ENCODE measurements at regions not wholly inside any gene's neighbourhood (a gene's known extent, or its start where the extent isn't known, plus 50 kb on each side); places are given as distances from the start of the nearest gene placed in this dataset.

DNA sequence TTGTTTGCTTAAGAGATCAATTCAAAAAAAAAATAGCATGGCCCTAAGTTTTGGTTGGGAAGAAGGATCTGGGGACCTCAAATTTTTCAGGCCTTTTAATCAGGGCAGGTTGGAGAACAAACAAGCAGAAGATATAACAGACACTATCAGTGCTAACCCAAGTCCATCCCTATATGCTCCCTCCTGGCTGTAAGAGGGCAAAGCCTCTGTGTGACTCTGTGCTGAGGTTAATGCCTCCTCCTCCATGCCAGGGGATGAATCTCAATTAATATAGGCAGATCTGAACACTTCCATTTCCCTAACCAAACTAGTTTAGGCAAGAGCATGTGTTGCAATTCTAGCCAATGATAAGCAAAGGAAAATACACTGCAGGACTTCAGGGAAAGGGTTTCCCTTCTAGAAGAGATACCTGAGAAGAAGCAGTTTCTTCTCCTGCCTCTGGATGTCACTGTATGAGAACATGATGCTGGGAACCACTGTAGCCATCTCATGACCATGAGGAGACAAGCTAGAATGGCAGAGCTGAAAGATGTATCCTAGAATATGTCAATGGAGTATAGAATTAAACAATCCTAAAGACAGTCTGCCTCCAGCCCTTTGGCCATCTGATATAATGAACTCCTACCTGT, 76.0 kb downstream of the CHD9NB start:
- Histone ChIP-seq H3K27me3 (no peaks in the 10 kb centered on the region), H3K27ac (no peak overlapping the region), H3K4me1 (0 out of 20 replicates have a peak, but pooled peaks cover 0 to 4% (median 0%) of the 10 kb centered on the region in 10 experiments), H3K9me3 (replicated peaks in 1 of 11) (peaks cover 0 to 6% (median 0%) of the 10 kb centered on the region in 11 experiments; a peak in 1 of 22 replicates), H3K4me2 (no peak overlapping the region), H4K20me1 (no peaks in the 10 kb centered on the region), H3K36me3 (no peaks in the 10 kb centered on the region), H3K4me3 (no peak overlapping the region), H3K9ac (no peak overlapping the region)
- no peak for TF ChIP-seq Cebpa-rat (IDR thresholded peaks at IDR 0.05)

DNA sequence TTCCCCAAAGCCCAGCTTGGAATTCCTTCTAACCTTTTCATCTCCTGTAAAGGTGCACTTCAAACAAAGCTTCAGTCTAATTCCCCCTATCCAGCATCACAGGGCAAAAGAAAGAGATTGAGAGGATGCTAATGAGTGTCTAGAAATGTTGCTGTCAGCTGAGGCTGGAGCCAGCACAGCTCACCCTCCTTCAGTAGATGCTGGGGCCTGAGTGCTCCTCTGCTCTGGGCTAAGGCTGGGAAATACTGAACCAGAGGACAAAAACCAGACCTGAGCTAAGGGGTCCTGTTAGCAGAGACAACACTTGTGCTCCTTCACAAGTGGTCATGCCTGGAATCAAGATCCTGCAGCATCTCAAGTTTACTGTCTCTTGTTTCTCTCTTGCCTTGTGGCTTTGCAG, 85.0 kb downstream of the CHD9NB start:
- Histone ChIP-seq H3K4me2 (no peak overlapping the region), H3K4me3 (no peak overlapping the region), H4K20me1 (no peaks in the 10 kb centered on the region), H3K36me3 (no peaks in the 10 kb centered on the region), H3K27ac (no peak overlapping the region), H3K9ac (no peak overlapping the region), H3K27me3 (no peaks in the 10 kb centered on the region), H3K4me1 (no peaks in the 10 kb centered on the region), H3K9me3 (replicated peaks in 1 of 11) (peaks cover 0 to 12% (median 3%) of the 10 kb centered on the region in 11 experiments; a peak in 5 of 22 replicates)
- no peak for TF ChIP-seq Cebpa-rat (IDR thresholded peaks at IDR 0.05)

DNA sequence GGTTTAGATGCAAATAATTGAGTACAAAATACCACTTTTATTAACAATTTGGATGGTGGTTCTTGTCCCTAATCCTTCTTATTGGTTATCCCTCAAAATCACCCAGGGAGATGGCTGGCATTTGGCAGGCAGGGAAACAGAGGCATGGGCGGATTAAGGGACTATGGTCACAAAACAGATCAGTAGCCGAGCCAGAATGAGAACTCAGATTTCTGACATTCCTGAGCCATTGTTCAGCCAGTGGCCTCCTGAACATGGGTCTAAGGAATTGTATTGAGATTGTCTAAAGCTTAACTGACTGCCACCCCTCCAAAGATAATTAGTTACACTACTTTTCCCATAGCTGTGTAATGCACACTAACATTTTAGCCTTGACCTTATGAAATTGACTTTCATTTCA, 88.4 kb downstream of the CHD9NB start:
- H3K9me3 ChIP-seq (replicated peaks in 1 of 11), result no peaks in the 10 kb centered on the region
- no peak overlapping the region for H3K4me3 ChIP-seq
- H3K4me1 ChIP-seq, result no peaks in the 10 kb centered on the region
- no peak for TF ChIP-seq Cebpa-rat (IDR thresholded peaks at IDR 0.05)
- H3K36me3 ChIP-seq, result no peaks in the 10 kb centered on the region
- H3K4me2 ChIP-seq, result no peak overlapping the region
- no peak overlapping the region for H3K9ac ChIP-seq
- H3K27me3 ChIP-seq, result no peaks in the 10 kb centered on the region
- H3K27ac ChIP-seq, result no peak overlapping the region
- H4K20me1 ChIP-seq, result no peaks in the 10 kb centered on the region

DNA sequence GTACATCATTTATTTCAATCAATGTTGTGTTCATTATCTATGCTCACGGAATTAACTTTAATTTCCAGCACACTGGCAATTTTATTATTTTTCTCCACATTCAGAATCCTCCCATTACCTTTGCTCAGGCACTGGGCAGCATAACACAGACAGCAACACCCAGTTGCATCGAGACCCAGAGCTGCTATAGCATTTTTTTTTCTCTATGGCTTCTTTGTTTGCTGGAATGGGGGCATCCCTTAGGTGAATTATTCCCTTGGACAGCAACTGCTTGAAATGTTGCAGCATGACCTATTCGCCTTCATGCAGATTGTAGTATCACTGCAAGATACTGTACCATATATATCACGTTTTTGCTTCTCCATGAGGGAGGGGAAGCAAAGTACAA, 88.8 kb downstream of the CHD9NB start:
- no peaks in the 10 kb centered on the region for H4K20me1 ChIP-seq
- H3K27me3 ChIP-seq, result no peaks in the 10 kb centered on the region
- TF ChIP-seq Cebpa-rat (IDR thresholded peaks at IDR 0.05), result no peak
- peaks cover 0 to 2% (median 0%) of the 10 kb centered on the region in 10 experiments; a peak in 5 of 20 replicates for H3K4me1 ChIP-seq
- H3K27ac ChIP-seq, result no peak overlapping the region
- no peaks in the 10 kb centered on the region for H3K9me3 ChIP-seq (replicated peaks in 1 of 11)
- no peaks in the 10 kb centered on the region for H3K36me3 ChIP-seq
- no peak overlapping the region for H3K4me2 ChIP-seq
- H3K4me3 ChIP-seq, result no peak overlapping the region
- H3K9ac ChIP-seq, result no peak overlapping the region

DNA sequence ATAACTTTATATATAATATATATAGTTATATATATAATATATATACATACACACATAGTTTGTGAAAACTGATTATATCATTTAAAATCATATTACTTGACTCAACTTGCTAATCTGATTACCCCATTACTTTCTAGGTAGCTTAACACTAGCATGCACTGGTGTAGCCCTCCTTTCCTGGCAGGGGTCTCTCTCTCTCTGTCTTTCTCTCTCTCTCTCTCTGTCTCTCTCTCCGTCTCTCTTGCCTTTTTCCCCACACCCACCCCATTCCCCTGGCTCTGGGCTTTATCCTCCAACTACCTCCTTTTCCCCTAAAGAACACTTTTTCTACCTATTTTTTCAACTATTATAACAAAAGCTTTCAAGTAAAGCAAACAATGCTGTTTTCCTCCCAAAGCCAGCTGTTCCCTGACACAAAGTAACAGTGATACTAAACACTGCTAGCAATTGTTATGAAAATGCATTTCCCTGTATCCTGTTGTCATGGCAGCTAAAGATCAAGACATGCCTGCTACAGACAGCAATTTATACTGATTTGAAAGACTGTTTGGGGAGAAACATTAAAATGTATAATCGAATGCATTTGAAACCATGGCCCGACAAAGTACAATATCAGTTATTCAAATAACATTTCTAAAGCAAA, 89.4 kb downstream of the CHD9NB start:
- H3K4me1 ChIP-seq, result peaks cover 0 to 7% (median 0%) of the 10 kb centered on the region in 10 experiments; a peak in 6 of 20 replicates
- no peak overlapping the region for H3K9ac ChIP-seq
- H3K27me3 ChIP-seq, result no peaks in the 10 kb centered on the region
- H3K27ac ChIP-seq, result no peak overlapping the region
- no peaks in the 10 kb centered on the region for H3K36me3 ChIP-seq
- H3K4me2 ChIP-seq, result no peak overlapping the region
- no peak for TF ChIP-seq Cebpa-rat (IDR thresholded peaks at IDR 0.05)
- no peaks in the 10 kb centered on the region for H3K9me3 ChIP-seq (replicated peaks in 1 of 11)
- H4K20me1 ChIP-seq, result no peaks in the 10 kb centered on the region
- H3K4me3 ChIP-seq, result no peak overlapping the region

DNA sequence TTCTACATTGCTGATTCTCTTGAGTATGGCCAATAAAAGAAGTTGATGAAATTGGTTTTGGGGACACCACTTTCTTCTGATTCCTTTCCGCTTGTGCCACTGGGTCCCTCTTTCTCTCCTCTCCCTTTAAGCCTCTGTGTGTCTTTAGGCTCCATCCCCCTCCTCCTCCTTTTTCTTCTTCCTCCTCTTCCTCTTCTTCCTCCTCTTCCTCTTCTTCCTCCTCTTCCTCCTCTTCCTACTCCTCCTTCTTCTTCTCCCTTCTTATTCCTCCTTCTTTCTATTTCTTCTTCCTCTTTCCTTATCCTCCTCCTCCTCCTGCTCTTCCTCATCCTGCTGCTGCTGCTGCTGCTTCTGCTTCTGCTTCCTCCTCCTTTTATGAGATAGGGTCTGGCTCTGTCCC, 93.7 kb downstream of the CHD9NB start:
- Histone ChIP-seq H3K4me3 (no peak overlapping the region), H3K27ac (no peak overlapping the region), H3K9me3 (replicated peaks in 1 of 11) (no peaks in the 10 kb centered on the region), H3K4me1 (peaks cover 0 to 18% (median 0%) of the 10 kb centered on the region in 10 experiments; a peak in 6 of 20 replicates), H3K4me2 (peak overlapping the region in 3 of 11 experiments; percentile 15 to 24 (median 15); a peak in 2 of 22 replicates), H3K36me3 (no peaks in the 10 kb centered on the region), H4K20me1 (no peaks in the 10 kb centered on the region), H3K27me3 (no peaks in the 10 kb centered on the region), H3K9ac (no peak overlapping the region)
- no peak for TF ChIP-seq Cebpa-rat (IDR thresholded peaks at IDR 0.05)

DNA sequence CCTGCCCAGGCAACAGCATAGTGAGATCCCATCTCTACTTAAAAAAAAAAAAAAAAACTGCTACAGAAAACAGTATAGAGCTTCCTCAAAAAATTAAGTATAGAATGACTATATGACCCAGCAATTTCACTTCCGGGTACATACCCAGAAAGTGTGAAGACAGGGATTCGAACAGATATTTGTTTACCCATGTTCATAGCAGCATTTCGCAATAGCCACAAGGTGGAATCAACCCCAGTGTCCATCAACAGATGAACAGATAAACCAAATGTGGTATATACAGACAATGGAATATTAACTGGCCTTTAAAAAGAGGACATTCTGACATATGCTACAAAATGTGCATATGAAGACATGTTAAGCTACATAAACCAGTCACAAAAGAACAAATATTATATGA, 95.5 kb downstream of the CHD9NB start:
- Histone ChIP-seq H3K4me2 (peak overlapping the region in 1 of 11 experiments; percentile 29; a peak in 2 of 22 replicates), H3K4me3 (no peak overlapping the region), H3K27me3 (no peaks in the 10 kb centered on the region), H3K9me3 (replicated peaks in 1 of 11) (no peaks in the 10 kb centered on the region), H3K9ac (no peak overlapping the region), H4K20me1 (no peaks in the 10 kb centered on the region), H3K36me3 (no peaks in the 10 kb centered on the region), H3K27ac (no peak overlapping the region), H3K4me1 (peaks cover 0 to 18% (median 0%) of the 10 kb centered on the region in 10 experiments; a peak in 6 of 20 replicates)
- TF ChIP-seq Cebpa-rat (IDR thresholded peaks at IDR 0.05), result peak in 1 of 11 experiments; percentile 19; a peak in 2 of 22 replicates

DNA sequence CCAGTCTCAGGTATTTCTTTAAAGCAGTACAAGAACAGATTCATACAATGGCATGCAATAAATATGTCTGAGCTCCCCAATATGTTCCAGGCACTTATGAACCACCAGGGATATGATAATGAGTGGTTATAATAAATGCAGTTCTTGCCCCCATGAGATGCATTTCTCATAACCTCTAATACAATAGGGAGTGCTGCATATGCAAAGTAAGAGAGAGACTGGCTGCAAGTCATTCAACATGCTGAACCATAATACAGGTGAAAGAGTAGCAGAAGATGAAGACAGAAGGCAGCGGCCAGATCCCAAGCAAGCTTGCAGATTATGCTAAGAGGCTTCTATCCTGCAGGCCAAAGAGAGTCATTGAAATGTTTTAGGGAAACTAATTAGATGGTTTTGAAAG, 96.7 kb downstream of the CHD9NB start:
- no peak for TF ChIP-seq Cebpa-rat (IDR thresholded peaks at IDR 0.05)
- H3K9ac ChIP-seq, result no peak overlapping the region

DNA sequence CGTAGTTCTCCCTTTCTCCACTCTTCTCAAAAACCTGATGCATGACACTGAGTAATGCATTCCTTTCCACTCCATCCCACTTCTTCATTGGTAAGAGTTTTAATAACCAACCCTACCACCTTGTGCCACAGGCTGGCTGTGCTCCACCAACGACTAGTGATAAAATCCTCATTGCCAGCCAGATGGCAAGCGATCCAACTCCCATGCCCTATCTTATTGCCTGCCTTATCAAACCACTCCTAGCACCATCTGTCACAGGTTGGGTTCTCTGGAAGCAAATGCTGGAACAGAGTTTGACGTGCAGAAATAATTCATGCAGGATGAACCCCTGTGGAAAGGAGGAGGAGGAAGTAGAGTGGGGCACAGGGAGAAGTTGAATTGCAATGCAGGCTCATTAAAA, 99.5 kb downstream of the CHD9NB start:
- TF ChIP-seq Cebpa-rat (IDR thresholded peaks at IDR 0.05), result no peak
- Histone ChIP-seq H3K4me2 (no peak overlapping the region), H3K27ac (no peak overlapping the region)

More for the DNA sequence above, 96.7 kb downstream of the CHD9NB start:
- no peak overlapping the region for H3K27ac ChIP-seq
- H3K4me2 ChIP-seq, result no peak overlapping the region
- H3K4me3 ChIP-seq, result no peak overlapping the region
- no peaks in the 10 kb centered on the region for H3K27me3 ChIP-seq
- H3K4me1 ChIP-seq, result peaks cover 0 to 18% (median 0%) of the 10 kb centered on the region in 10 experiments; a peak in 6 of 20 replicates
- no peaks in the 10 kb centered on the region for H3K36me3 ChIP-seq
- no peaks in the 10 kb centered on the region for H4K20me1 ChIP-seq
- no peaks in the 10 kb centered on the region for H3K9me3 ChIP-seq (replicated peaks in 1 of 11)

More for the DNA sequence above, 99.5 kb downstream of the CHD9NB start:
- Histone ChIP-seq H3K9ac (no peak overlapping the region), H3K4me3 (no peak overlapping the region), H3K36me3 (no peaks in the 10 kb centered on the region), H4K20me1 (no peaks in the 10 kb centered on the region), H3K9me3 (replicated peaks in 1 of 11) (no peaks in the 10 kb centered on the region), H3K4me1 (peaks cover 0 to 11% (median 0%) of the 10 kb centered on the region in 10 experiments; a peak in 4 of 20 replicates), H3K27me3 (no peaks in the 10 kb centered on the region)
